ENCODE measurements at regions not wholly inside any gene's neighbourhood (a gene's known extent, or its start where the extent isn't known, plus 50 kb on each side); places are given as distances from the start of the nearest gene placed in this dataset.

DNA sequence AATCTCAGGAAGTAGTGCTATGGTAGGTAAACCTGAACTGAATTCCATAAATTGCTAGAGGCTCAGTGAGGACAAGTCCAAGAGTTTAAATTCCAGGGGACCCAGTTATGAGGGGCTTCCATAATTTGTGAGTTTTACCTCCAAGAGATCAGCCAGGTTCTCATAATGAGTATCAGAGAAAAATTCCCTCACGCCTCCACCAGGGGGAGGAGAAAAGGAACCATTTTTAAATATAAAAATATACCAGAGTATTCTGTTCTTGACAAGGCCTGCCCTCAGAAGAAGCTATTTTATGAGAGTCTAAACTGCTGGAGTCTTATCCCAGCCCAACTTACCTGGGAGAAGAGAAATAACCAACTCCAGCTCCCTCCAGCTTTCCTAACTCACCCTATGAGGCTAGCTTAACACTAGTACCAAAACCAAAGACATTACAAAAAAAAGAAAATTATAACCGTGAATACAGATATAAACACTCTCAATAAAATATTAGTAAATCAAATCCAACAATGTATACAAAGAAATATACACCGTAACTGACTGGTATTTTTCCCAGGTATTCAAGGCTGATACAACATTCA is 158.7 kb downstream of the TFAP2A start:
- no peak overlapping the region for H3K4me3 ChIP-seq (replicated peaks; ENCODE audit: low read depth, low read length)
- no peak for DNase-seq (ENCODE audit: extremely low read depth, low read depth)
- TF ChIP-seq, protein P1, sequence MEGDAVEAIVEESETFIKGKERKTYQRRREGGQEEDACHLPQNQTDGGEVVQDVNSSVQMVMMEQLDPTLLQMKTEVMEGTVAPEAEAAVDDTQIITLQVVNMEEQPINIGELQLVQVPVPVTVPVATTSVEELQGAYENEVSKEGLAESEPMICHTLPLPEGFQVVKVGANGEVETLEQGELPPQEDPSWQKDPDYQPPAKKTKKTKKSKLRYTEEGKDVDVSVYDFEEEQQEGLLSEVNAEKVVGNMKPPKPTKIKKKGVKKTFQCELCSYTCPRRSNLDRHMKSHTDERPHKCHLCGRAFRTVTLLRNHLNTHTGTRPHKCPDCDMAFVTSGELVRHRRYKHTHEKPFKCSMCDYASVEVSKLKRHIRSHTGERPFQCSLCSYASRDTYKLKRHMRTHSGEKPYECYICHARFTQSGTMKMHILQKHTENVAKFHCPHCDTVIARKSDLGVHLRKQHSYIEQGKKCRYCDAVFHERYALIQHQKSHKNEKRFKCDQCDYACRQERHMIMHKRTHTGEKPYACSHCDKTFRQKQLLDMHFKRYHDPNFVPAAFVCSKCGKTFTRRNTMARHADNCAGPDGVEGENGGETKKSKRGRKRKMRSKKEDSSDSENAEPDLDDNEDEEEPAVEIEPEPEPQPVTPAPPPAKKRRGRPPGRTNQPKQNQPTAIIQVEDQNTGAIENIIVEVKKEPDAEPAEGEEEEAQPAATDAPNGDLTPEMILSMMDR (IDR thresholded peaks at IDR 0.05; ENCODE audit: low read depth, low read length, missing control alignments) = peak; percentile 54

- TF ChIP-seq, protein P1 (IDR thresholded peaks at IDR 0.05; ENCODE audit: low read depth, low read length, missing control alignments) = no peak
- H3K4me3 ChIP-seq (replicated peaks; ENCODE audit: low read depth, low read length) = no peak overlapping the region
- no peak for DNase-seq (ENCODE audit: extremely low read depth, low read depth)
Observed at GRCh38 chr6:10250655-10251220, 164.1 kb downstream of the TFAP2A start.

- peak; percentile 33 for DNase-seq (ENCODE audit: extremely low read depth, low read depth)
- TF ChIP-seq, protein P1 (IDR thresholded peaks at IDR 0.05; ENCODE audit: low read depth, low read length, missing control alignments) = peak; percentile 21
- no peak overlapping the region for H3K4me3 ChIP-seq (replicated peaks; ENCODE audit: low read depth, low read length)
Observed at GRCh38 chr6:10248378-10248843, 166.5 kb downstream of the TFAP2A start.

DNA sequence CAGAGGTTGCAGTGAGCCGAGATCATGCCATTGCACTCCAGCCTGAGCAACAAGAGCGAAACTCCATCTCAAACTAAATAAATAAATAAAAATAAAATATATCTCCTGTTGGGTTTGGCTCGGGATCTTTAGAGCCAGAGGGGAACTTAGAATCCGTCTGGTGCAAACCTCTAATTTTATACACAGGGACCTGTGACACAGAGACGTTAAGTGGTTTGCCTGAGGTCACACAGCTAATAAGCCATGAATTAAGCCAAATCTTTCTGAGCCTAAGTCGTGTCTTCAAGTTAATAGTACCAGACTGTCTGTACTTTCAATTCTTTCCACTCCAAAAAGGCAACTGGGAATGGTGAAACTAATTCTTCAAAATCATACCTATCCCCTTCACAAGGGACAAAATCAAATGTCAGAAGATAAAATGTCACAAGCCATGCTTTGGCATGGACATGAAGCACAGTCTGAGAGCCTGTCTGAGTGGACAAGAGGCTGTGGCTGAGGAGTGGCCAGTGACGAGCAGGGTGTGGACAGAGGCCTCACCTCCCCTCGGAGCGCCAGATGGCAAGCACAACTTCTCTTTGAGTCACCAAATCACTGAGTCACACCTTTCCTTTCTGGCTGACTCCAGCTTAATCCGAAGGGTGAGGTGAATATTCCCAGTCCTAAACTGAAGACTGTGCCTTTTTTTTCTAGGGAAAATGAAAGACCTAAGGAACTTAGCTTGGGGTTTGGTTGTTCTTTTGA is 177.4 kb downstream of the TFAP2A start:
- DNase-seq (ENCODE audit: extremely low read depth, low read depth) = peak; percentile 50
- H3K4me3 ChIP-seq (replicated peaks; ENCODE audit: low read depth, low read length) = no peak overlapping the region
- TF ChIP-seq, protein P1 (IDR thresholded peaks at IDR 0.05; ENCODE audit: low read depth, low read length, missing control alignments) = no peak

DNA sequence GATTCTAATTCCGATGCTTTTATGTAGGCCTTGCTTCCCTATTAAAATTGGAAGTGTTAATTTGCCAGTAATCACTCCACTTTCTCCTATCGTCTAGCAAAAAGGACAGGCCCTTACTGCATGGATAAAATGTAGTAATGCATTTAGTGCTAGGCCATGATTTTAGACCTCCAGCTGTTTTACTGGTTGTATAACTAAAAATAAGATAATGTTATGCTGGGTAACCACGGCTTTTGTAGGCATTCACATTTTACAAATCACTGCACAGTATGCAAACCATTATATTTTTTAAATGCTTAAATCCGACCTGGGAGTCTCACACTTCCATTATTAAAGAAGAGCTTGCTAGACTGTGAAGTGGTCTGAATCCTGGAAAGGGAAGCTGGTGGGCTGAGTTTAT is 179.5 kb downstream of the TFAP2A start:
- H3K4me3 ChIP-seq (replicated peaks; ENCODE audit: low read depth, low read length) = no peak overlapping the region
- no peak for DNase-seq (ENCODE audit: extremely low read depth, low read depth)
- TF ChIP-seq, protein P1 (IDR thresholded peaks at IDR 0.05; ENCODE audit: low read depth, low read length, missing control alignments) = no peak

- DNase-seq (ENCODE audit: extremely low read depth, low read depth) = no peak
- TF ChIP-seq, protein P1 (IDR thresholded peaks at IDR 0.05; ENCODE audit: low read depth, low read length, missing control alignments) = no peak
- no peak overlapping the region for H3K4me3 ChIP-seq (replicated peaks; ENCODE audit: low read depth, low read length)
Observed at GRCh38 chr6:10230531-10230930, 184.3 kb downstream of the TFAP2A start.
